HepG2 (cell line): ENCODE measurements at regions not wholly inside any gene's neighbourhood (a gene's known extent, or its start where the extent isn't known, plus 50 kb on each side); places are given as distances from the start of the nearest gene placed in this dataset.

Experiments used
- ATAC-seq: fragments of 200-7000 bp; cut with Tn5 transposase; 3 replicates; pipeline ENCODE4 v1.9.1; 2020; ENCODE audit warnings: mild to moderate bottlenecking, moderate library complexity
- BruUV-seq: library from RNA; stranded (reverse); fragments of 400-500 nt; replicated peaks from 2 replicates; lab custom pipeline; 2021; lab: Mats Ljungman, UMichigan
- CTCF ChIA-PET: fragments of 300-600 bp; formaldehyde crosslinking; extraction: SDS; loops from one replicate; lab custom pipeline; 2021; ENCODE audit warnings: low total read pairs, inconsistent platforms, low intra/inter-chr PET ratio; lab: Yijun Ruan, JAX
- POLR2A ChIA-PET: fragments of 350-600 bp; sonication (Branson Sonifier 250); formaldehyde crosslinking; loops from one replicate; lab custom pipeline; 2020; ENCODE audit warnings: antibody characterized with exemption, inconsistent platforms; lab: Yijun Ruan, JAX
- DNase-seq: peaks from one replicate; pipeline ENCODE4 v3.0.0-alpha.2; 2015; ENCODE audit warnings: low spot score
- FAIRE-seq: peaks from 3 replicates; lab custom pipeline; 2011; peaks lifted over from hg19 to GRCh38; lab: Jason Lieb, UNC
- H2AFZ ChIP-seq: one replicate; pipeline ENCODE4 v1.6.1; 2011; ENCODE audit warnings: low read length, inconsistent platforms
- H3K27ac ChIP-seq: fragments of 300-600 bp; 3 replicates; pipeline ENCODE4 v1.8.0; 2011; ENCODE audit warnings: mixed run types, mild to moderate bottlenecking, mixed read lengths, low read length, inconsistent platforms; ENCODE audit not compliant: insufficient read depth; ENCODE audit errors: extremely low read length
- H3K27me3 ChIP-seq, 2 experiments: fragments of 200-600 bp in 1 of 2; 2 replicates in 1 of 2; 3 replicates in 1 of 2; pipeline versions ENCODE4 v1.6.0 to v1.8.0; 2011; ENCODE audit warnings: low read length in 2 of 2, mild to moderate bottlenecking in 2 of 2, moderate library complexity in 2 of 2, inconsistent platforms in 1 of 2; ENCODE audit not compliant: insufficient read depth in 2 of 2, control insufficient read depth in 1 of 2
- H3K36me3 ChIP-seq, 2 experiments: fragments of 200-600 bp in 1 of 2; replicated peaks in 1 of 2; 2 replicates in 1 of 2; 3 replicates in 1 of 2; pipeline versions ENCODE4 v1.5.1 to v1.8.0; 2011; ENCODE audit warnings: low read length in 2 of 2, inconsistent platforms in 1 of 2; ENCODE audit not compliant: insufficient read depth in 2 of 2, control insufficient read depth in 1 of 2
- H3K4me1 ChIP-seq: 2 replicates; pipeline ENCODE4 v1.5.1; 2012; ENCODE audit warnings: low read length, inconsistent platforms; ENCODE audit not compliant: insufficient read depth
- H3K4me2 ChIP-seq: 2 replicates; pipeline ENCODE4 v1.6.0; 2011; ENCODE audit warnings: low read depth, low read length, inconsistent platforms
- H3K4me3 ChIP-seq, 3 experiments: fragments of 200-600 bp in 1 of 3; sonication (generic), shearing (Covaris generic) in 1 of 3; replicated peaks in 1 of 3; 2 replicates each; pipeline ENCODE4 v1.5.1; 2011 to 2016; ENCODE audit warnings: low read length in 3 of 3, inconsistent platforms in 2 of 3, low read depth in 2 of 3, mild to moderate bottlenecking in 2 of 3, control low read depth in 1 of 3, mixed read lengths in 1 of 3; ENCODE audit not compliant: insufficient read depth in 1 of 3
- H3K79me2 ChIP-seq: one replicate; pipeline ENCODE4 v1.6.1; 2011; ENCODE audit warnings: low read length, inconsistent platforms; ENCODE audit not compliant: insufficient read depth
- H3K9ac ChIP-seq: 2 replicates; pipeline ENCODE4 v1.6.0; 2011; ENCODE audit warnings: mild to moderate bottlenecking, low read depth, low read length, inconsistent platforms; ENCODE audit not compliant: insufficient read depth
- H3K9me3 ChIP-seq: 2 replicates; pipeline ENCODE4 v1.5.1; 2012; ENCODE audit warnings: mild to moderate bottlenecking, low read length
- H4K20me1 ChIP-seq: 2 replicates; pipeline ENCODE4 v1.6.0; 2011; ENCODE audit warnings: inconsistent platforms, mild to moderate bottlenecking, low read length, moderate library complexity; ENCODE audit not compliant: insufficient read depth
- CBX2 ChIP-seq, 2 experiments: fragments of 200-600 bp in 1 of 2; sonication (generic); formaldehyde crosslinking in 1 of 2; IDR thresholded peaks; 2 replicates each; pipeline versions ENCODE4 v1.7.0 to v1.8.1; 2018 to 2022; ENCODE audit warnings: low read depth in 2 of 2, low read length in 1 of 2, mild to moderate bottlenecking in 1 of 2, missing genetic modification reagents in 1 of 2
- EHMT2 ChIP-seq: fragments of 200-600 bp; sonication (generic); IDR thresholded peaks from 2 replicates; pipeline ENCODE4 v1.7.0; 2017; ENCODE audit warnings: antibody characterized with exemption, low read depth, low read length, borderline replicate concordance
- GZF1 ChIP-seq: sonication (generic); formaldehyde crosslinking; IDR thresholded peaks from 2 replicates; pipeline ENCODE4 v1.5.1; 2020; ENCODE audit warnings: mild to moderate bottlenecking, missing genetic modification reagents
- HOXA5 ChIP-seq: sonication (generic); formaldehyde crosslinking; IDR thresholded peaks from 2 replicates; pipeline ENCODE4 v1.4.0; 2020; ENCODE audit warnings: missing genetic modification reagents
- HOXD1 ChIP-seq: sonication (generic); formaldehyde crosslinking; IDR thresholded peaks from 2 replicates; pipeline ENCODE4 v1.5.0; 2020; ENCODE audit warnings: missing genetic modification reagents
- IKZF4 ChIP-seq: sonication (generic); formaldehyde crosslinking; IDR thresholded peaks from 2 replicates; pipeline ENCODE4 v1.5.1; 2020; ENCODE audit warnings: borderline replicate concordance, mild to moderate bottlenecking, low read depth, missing genetic modification reagents; ENCODE audit errors: not compliant biosample characterization
- ISL2 ChIP-seq: sonication (generic); formaldehyde crosslinking; IDR thresholded peaks from 2 replicates; pipeline ENCODE4 v1.5.0; 2020; ENCODE audit warnings: missing genetic modification reagents
- NONO ChIP-seq, 2 experiments: fragments of 450-650 bp in 1 of 2; sonication (generic) in 1 of 2; formaldehyde crosslinking in 1 of 2; IDR thresholded peaks in 1 of 2; conservative IDR thresholded peaks in 1 of 2; 2 replicates each; pipeline versions ENCODE4 v1.6.1 to v1.8.0; 2017 to 2022; ENCODE audit warnings: mild to moderate bottlenecking in 1 of 2, missing genetic modification reagents in 1 of 2, moderate library complexity in 1 of 2
- ONECUT2 ChIP-seq: sonication (generic); formaldehyde crosslinking; IDR thresholded peaks from 2 replicates; pipeline ENCODE4 v1.4.0; 2020; ENCODE audit warnings: missing genetic modification reagents
- RAD51 ChIP-seq: fragments of 450-650 bp; IDR thresholded peaks from 2 replicates; pipeline ENCODE4 v1.6.1; 2016; ENCODE audit warnings: borderline replicate concordance
- SRSF9 ChIP-seq: fragments of 200-400 bp; formaldehyde crosslinking; IDR thresholded peaks from 2 replicates; pipeline ENCODE4 v1.6.1; 2018; ENCODE audit warnings: borderline replicate concordance, mild to moderate bottlenecking, low read depth, low read length; ENCODE audit not compliant: insufficient read depth, poor library complexity, severe bottlenecking
- TERF1 ChIP-seq: sonication (generic); formaldehyde crosslinking; IDR thresholded peaks from 2 replicates; pipeline ENCODE4 v1.8.0; 2022; ENCODE audit warnings: mild to moderate bottlenecking, missing genetic modification reagents, moderate library complexity
- ZNF691 ChIP-seq: sonication (generic); formaldehyde crosslinking; IDR thresholded peaks from 2 replicates; pipeline ENCODE4 v1.4.0; 2020; ENCODE audit warnings: missing genetic modification reagents, low read depth, mild to moderate bottlenecking, borderline replicate concordance
- ZZZ3 ChIP-seq: sonication (generic); formaldehyde crosslinking; IDR thresholded peaks from 2 replicates; pipeline ENCODE4 v1.4.0; 2020; ENCODE audit warnings: missing genetic modification reagents, mild to moderate bottlenecking, borderline replicate concordance
- WGBS: methylation state at CpG from one replicate; pipeline ENCODE4 v1.1.6; 2017; ENCODE audit warnings: low lambda C conversion rate; 5-methylcytosine and 5-hydroxymethylcytosine counted together
- in situ Hi-C: cut with HindIII; loops from 2 replicates; pipeline ENCODE4 v1.10.0; 2017; ENCODE audit warnings: low pct_unique_long_range_greater_than_20kb; ENCODE audit not compliant: extremely low pct_ligation_motif_present
- intact Hi-C: fragments of 100-400 bp; cut with micrococcal nuclease; formaldehyde crosslinking; loops from one replicate; pipeline ENCODE4 v1.10.0; 2022; ENCODE audit not compliant: unreplicated experiment

GRCh38 chr18:44031063-44031462 is 649.6 kb upstream of the SETBP1 start:
- Histone ChIP-seq H3K27ac (no peak overlapping the region), H3K27me3 (no peaks in the 10 kb centered on the region), H3K4me3 (no peak overlapping the region), H3K9ac (no peak overlapping the region), H3K9me3 (peaks cover 66% of the 10 kb centered on the region), H3K79me2 (no peaks in the 10 kb centered on the region), H3K4me2 (no peak overlapping the region), H3K36me3 (no peaks in the 10 kb centered on the region), H4K20me1 (no peaks in the 10 kb centered on the region), H3K4me1 (no peaks in the 10 kb centered on the region), H2AFZ (no peak overlapping the region)
- DNase-seq (peak; percentile 15), ATAC-seq (no peak), FAIRE-seq (no peak)
- POLR2A ChIA-PET, result no interaction called here
- TF ChIP-seq IKZF4 (CRISPR knock-in tag) (no peak), ZNF691 (CRISPR knock-in tag) (no peak), HOXD1 (no peak), SRSF9 (no peak), NONO (IDR thresholded peaks at IDR 0.05) (no peak), NONO (CRISPR knock-in tag; conservative IDR thresholded peaks at IDR 0.05) (no peak), CBX2 (IDR thresholded peaks at IDR 0.05; ENCODE audit: low read depth, low read length) (no peak), CBX2 (CRISPR knock-in tag; IDR thresholded peaks at IDR 0.05; ENCODE audit: low read depth) (no peak), HOXA5 (peak; percentile 74; the same call in 1 of the 2 replicates), RAD51 (no peak), TERF1 (no peak), ISL2 (CRISPR knock-in tag) (no peak), GZF1 (CRISPR knock-in tag) (no peak), EHMT2 (no peak), ZZZ3 (CRISPR knock-in tag) (no peak), ONECUT2 (peak; percentile 84; the same call in 1 of the 2 replicates)
- intact Hi-C loops (no loop called here), in situ Hi-C loops (no loop called here)
- WGBS, result 12% methylated on average over 2 of the region's 2 CpGs
- CTCF ChIA-PET, result no interaction called here
- BruUV-seq, result no TSS peak
